D341Med (cell line): ENCODE measurements at regions not wholly inside any gene's neighbourhood (a gene's known extent, or its start where the extent isn't known, plus 50 kb on each side); places are given as distances from the start of the nearest gene placed in this dataset.
A peak's percentile ranks its signal among the peaks of the same experiment; 100 is the strongest.
"Not testable (repeated sequence)": the region's sequence is repeated elsewhere in the genome, so short reads cannot be mapped to it uniquely, and the experiment has no call there.

ENCODE experiments used
- DNase-seq: peaks from one replicate; pipeline ENCODE4 v3.0.0; 2012; ENCODE audit warnings: low spot score

- no peak for DNase-seq
Observed at GRCh38 chr4:110424144-110424543, 51.8 kb upstream of the ENPEP start.

DNA sequence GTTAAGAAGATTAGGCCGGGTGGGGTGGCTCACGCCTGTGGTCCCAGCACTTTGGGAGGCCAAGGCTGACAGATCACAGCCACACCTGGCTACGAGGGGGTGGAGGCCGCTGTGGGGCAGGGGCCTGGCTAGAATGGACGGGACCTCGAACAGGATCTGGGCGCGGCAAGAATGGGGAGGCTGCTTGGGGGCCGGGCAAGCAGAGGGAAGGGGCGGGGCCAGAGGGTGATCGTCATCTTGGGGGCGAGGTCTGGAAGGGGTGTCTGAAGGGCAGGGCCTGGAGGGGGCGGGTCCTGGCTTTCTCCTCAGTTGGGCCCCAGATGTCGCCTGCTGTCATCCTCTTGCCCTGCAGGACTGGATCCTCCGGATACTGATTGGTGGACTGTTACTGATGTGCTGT lies 57.3 kb upstream of the ENPEP start:
- DNase-seq: peak; percentile 8

DNA sequence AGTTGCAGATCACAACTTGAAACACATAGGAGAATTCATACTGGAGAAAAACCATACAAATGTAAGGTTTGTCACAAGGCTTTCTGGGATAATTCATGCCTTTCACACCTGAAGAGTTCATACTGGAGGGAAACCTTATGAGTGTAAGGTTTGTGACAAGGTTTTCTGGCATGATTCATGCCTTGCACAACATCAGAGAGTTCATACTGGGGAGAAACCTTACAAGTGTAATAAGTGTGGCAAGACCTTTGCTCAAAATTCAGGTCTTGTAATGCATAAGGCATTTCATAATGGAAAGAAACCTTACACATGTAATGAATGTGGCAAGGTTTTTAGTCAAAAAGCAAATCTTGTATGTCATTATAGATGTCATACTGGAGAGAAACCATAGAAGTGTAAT lies 58.8 kb upstream of the ENPEP start:
- DNase-seq: no peak

DNA sequence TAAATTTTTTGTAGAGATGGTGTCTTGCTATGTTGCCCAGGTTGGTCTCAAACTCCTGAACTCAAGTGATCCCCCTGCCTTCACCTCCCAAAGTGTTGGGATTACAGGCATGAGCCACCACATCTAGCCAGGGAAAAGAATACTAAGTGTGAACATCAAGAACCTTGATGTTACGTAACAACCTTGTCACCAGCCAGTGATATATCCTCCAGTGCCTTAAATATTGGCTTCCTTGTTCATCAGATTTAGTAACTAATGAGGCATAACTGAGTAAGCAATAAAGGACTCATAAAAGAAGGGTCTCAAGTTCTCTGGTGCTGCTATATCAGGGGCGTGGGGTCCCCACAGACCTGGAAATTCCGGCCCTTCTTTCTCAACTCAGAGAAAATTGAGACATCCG lies 60.5 kb upstream of the ENPEP start:
- DNase-seq: no peak

- no peak for DNase-seq
Observed at GRCh38 chr4:110415041-110415440, 60.9 kb upstream of the ENPEP start.

DNA sequence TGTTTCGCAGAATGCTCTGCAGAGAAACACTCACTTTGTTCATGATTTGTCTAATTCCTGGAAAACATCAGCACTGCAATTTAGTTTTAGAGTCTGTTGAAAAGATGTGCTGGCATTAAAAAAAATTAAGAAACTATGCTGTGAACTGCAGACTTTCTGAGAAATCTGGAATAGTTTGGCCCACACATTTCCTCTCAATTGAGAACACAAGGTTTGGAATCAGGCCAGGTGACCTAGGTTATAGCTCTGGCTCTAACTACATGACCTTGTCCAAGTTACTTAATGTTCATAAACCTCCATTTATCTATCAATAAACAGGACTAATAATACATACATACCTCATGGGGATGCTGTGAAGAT lies 61.4 kb upstream of the ENPEP start:
- no peak for DNase-seq

- not testable (repeated sequence) for DNase-seq
Observed at GRCh38 chr4:110413807-110414560, 62.0 kb upstream of the ENPEP start.

- no peak for DNase-seq
Observed at GRCh38 chr4:110412354-110413065, 63.4 kb upstream of the ENPEP start.

GRCh38 chr4:110411574-110412011 lies 64.4 kb upstream of the ENPEP start:
- no peak for DNase-seq

- not testable (repeated sequence) for DNase-seq
Observed at GRCh38 chr4:110410853-110411573, 64.9 kb upstream of the ENPEP start.

DNA sequence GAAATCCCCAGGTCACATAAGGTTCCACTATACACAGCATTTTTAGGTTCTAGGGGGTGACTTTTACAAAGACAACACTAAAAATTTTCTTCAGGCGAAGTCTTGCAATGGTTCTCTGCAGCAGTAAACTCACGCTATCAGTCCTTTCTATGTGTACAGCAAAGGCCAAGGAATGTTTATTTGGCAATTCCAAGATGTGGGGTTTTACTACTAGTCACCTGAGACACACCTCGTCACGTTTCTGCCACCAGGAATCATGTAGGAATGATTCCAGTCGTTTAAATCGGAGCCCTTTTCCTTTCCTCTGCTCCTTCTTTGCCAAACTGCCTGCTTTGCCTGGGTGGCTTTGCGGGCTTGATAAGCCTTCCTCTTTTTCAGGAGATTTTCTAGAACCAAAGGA lies 75.9 kb upstream of the ENPEP start:
- no peak for DNase-seq

DNA sequence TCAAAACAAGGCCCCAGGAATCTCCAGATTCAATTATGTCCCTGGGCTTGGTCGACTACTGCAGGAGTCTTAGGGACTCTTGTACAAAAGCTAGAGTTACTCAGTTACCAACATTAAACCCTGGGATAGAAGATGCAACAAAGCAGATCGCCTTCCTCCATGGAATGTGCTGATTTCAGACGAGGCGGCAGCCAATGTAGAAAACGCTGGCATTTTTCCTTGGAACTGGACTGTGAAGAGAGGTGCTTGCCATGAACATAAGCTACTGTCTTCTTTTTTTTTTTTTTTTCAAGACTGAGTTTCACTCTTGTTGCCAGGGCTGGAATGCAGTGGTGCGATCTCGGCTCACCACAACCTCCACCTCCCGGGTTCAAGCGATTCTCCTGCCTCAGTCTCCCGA lies 76.9 kb upstream of the ENPEP start:
- DNase-seq: not testable (repeated sequence)

DNA sequence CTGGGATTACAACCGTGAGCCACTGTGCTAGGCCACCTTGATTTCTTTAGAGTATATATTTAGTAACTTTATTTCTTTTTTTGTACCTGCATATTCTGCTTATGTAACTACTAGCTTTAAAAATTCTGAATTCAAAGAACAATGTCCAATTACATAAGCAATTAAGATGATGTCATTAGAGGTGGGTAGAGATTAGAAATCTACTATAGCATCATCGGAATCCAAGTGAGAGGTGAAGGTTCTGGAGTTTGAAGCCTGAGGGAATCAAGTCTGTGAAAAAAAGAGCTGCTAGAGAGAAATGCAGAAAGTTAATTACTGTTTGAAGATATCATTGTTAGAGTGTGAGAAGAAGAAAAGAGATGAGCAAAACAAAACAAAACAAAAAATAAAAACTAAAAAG lies 79.0 kb upstream of the ENPEP start:
- no peak for DNase-seq

GRCh38 chr4:110395421-110395820 lies 80.5 kb upstream of the ENPEP start:
- DNase-seq: no peak

DNA sequence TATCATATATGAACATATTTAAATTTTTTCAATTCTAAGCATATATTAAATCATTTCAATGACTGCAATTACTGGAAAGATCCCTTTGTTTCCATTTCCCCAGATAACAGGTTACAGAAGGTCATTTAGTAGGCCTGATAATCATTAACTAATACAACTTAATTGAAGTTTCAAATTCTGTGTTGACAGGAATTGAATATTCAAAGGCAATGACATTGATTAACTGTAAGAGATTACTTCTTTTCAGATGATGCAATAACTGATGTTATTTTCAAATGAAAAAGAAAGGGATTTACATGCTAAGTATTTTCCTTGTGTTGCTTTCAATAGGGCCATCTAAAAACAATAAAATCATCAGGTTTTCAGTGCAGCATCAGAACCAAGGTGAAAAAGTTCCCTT lies 81.1 kb upstream of the ENPEP start:
- DNase-seq: no peak

GRCh38 chr4:110381784-110382183 lies 94.2 kb upstream of the ENPEP start:
- DNase-seq: no peak

- no peak for DNase-seq
Observed at GRCh38 chr4:110372485-110372884, 103.5 kb upstream of the ENPEP start.

DNA sequence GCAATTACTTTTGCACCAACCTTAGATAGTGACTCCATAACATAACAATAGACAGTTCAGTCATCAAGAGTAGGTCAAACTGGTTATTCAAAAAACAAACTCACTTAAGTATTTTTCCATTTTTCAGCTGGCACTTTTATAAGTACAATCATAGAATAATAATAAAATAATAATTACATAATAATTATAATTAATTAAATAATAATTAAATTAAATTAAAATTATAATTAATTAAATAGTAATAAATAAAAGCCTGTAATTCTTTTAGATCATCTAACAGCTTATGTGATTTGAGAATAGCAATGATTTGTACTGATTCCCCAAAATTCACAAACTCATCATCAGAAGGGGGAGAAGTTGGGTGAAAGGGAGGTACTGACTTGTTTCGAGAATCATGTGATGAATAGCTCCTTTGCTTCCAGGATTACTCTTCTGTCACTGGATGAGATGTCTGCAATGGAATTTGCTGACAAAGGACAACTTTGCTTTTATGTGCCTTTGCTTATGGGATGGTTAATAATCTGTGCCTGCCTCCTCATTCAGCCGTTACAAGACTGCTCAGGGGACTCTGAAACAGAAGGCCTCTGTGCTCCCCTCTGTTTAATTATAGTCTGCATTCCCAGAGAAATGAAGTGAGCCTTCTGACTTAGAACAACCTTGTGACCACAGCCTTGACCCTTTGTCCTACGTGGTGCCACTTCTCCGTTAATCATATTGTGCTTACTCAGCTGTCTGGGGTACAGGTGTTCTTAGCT lies 104.8 kb upstream of the ENPEP start:
- no peak for DNase-seq

DNA sequence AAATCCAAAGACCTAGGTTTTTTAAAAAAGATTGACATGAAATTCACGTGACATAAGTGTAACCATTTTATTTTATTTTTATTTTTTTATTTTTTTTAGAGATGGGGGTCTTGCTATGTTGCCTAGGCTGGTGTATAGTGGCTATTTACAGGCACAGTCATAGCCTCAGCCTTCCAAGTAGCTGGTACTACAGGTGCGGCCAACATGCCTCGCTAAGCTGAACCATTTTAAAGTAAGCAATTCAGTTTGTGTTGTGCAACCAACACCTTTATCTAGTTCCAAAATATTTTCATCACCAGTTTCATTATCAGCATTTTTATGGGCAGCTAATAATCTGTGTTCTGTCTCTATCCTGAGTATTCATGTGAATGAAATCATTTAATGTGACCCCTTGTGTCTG lies 107.5 kb upstream of the ENPEP start:
- DNase-seq: no peak

DNA sequence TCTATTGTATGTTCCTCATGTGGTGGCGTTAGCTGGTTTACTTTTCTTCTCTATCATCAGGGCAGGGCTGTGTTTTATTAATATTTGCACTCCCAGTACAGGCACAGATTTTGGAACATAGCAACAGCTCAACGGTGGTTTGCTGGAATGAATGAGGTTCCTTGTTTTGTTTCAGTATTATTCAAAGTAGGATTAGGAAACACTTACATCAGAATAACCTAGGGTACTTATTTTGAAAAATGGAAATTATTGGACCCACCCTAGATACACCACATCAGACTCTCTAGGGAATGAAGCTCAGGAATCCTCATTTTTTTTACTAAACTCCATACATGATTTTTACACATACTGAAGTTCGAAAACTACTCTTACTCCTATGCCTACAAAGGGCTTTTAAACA lies 108.8 kb upstream of the ENPEP start:
- DNase-seq: no peak

- no peak for DNase-seq
Observed at GRCh38 chr4:110365761-110366160, 110.2 kb upstream of the ENPEP start.

GRCh38 chr4:110364911-110365520 lies 110.9 kb upstream of the ENPEP start:
- DNase-seq: no peak
